C1 segment of cervical spinal cord (tissue), 14 donors: ENCODE measurements at regions not wholly inside any gene's neighbourhood (a gene's known extent, or its start where the extent isn't known, plus 50 kb on each side); places are given as distances from the start of the nearest gene placed in this dataset.

ENCODE experiments used
- DNase-seq, 14 donors: peaks; one replicate each; lab custom pipeline; 2025; lab: John Stamatoyannopoulos, UW

DNA sequence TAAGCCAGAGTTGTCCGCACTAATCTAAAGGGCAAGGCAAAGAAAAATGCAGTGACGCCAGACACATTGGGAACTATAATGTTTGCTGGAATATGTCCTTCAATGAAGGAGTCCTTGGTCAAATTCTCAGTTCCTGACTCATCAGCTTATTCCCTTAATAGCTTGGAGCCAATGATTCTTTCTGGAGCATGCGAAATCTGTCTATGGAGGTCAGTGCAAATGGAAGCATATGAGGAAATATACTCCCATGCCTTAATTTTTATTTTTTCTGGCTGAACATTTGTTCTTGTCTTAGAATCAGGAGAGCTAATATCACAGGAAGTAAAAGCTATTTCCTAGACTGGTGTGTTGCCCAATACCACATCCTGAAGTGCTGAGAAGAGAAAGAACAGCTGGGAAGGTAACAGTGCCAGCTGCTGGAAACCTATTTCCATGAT lies 289.8 kb upstream of the SPRY2 start:
- DNase-seq = no peak

DNA sequence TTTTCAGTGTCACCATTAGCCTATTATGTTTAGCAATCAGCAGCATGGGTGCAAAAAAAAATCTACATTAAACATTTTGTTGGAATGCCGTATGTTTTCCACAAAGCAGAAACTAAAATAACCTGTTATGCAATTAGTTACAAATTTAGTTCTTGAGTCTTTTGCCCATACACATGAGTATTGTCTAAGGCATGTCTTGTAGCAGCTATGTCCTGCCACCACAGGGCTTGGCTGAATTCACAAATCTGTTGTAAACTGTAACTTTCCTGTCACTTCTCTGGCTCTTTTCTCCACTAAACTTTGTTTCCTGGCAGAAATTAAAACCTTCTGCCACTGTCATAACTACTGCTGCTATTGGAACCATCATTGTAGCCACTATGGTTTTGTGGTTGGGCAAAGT lies 277.9 kb upstream of the SPRY2 start:
- DNase-seq = no peak

DNA sequence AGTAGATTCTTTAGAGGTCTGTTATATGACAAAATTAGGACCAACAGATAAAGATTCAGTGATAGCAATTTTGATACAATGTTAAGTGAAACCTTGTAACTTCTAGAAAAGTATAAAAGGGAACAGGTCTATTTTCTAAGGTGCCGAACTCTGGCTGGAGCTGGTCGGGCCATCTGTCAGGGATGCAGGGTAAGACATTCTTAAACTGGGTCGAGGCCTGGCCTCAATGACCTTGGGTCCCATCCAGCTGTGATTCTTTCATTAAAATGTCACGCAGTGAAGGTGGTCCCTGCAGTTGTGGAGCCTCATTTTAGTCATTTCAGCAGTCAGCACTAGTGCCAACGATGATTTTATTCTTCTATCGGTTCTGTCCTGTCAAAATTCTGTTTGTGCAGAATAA lies 271.9 kb upstream of the SPRY2 start:
- peak in 1 of 14 donors; percentile 21 for DNase-seq

DNA sequence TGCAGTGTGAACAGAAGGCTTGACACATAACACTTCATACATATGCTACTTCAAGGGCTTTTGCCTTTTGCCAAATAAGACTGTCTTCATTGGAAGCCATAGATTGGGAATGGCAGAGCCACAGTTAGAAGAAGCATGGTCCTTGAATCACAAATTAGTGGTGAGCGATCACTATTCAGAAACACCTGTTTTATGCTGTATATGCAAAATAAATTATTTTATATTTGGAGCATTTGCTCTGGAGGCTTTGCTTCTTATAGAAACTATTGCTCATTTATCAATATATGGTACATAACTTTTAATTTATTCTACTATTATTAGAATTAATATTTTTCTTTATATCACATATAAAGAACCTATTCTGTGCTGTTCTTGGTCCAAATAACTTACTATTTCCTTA lies 270.4 kb upstream of the SPRY2 start:
- no peak for DNase-seq

DNA sequence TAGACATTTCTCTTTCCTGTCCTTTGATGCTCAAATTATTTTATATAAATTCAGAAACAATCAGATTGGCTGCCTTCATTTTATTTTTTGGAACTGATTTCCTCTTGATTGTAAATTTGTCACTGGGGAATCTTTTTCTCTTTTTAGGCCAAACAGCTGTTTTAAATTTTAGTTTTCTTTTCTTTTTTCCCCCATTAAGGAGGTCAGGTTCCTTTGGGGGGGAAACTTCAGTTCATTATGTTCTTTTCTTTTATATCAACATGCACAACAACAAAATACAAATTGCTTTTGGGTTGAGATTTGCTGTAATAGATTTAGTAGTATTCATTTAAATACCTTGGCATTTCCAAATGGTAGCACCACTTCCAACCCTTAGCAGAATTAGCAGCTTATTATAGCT lies 264.8 kb upstream of the SPRY2 start:
- DNase-seq = no peak

DNA sequence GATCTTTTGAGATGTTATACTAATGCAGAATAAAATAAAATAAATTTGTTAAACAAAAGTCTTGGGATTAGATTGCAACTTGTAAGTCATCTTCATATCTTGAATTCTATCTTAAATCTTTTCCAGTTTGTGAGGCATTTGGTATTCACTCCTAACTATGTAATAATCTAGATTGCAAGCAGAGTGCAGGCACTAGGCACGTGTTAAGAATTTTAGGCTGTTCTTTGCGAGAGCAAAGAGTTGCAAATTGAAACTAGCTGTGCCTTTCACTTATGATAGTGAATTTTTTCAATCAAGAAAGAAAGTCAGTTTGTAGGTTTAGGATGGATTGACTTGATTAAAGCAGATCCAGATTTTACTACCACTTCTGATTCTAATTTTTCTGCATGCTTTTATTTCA lies 264.1 kb upstream of the SPRY2 start:
- no peak for DNase-seq

DNA sequence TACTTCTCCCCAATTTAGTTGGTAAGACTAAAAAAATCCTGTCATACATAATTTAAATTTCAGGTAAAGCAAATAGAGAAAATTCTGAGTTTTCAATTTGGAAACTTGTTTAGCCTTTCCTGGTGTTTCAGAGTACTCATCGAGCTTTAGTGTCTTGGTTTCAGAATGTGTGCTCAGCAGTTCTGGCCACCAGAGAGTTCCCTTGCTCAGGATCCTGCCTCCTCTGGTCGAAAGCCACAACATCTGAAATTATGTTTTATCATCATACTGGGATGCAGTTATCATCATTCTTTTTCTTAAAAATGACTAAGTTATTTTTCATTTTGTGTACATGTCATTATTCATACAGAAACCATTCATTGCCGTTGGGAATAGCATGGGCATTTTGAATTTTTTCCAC lies 263.2 kb upstream of the SPRY2 start:
- no peak for DNase-seq

DNA sequence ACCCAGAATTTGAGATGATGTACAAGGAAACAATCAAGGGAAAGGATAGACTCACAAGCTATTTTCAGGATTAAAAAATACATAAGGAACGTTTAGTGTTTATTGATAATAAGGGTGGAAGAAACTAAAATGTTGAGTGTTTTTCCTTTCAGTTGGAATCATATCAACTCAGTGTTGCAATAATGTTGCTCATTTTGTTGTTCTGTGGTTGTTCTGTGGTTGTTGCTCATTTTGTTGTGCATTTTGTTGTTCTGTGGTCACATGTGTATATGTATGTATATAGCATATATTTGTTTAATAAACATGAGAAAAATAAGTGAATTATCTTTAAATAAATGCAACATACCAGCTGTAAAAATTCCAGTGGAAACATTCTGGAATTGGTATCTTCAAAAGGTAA lies 262.4 kb upstream of the SPRY2 start:
- no peak for DNase-seq

DNA sequence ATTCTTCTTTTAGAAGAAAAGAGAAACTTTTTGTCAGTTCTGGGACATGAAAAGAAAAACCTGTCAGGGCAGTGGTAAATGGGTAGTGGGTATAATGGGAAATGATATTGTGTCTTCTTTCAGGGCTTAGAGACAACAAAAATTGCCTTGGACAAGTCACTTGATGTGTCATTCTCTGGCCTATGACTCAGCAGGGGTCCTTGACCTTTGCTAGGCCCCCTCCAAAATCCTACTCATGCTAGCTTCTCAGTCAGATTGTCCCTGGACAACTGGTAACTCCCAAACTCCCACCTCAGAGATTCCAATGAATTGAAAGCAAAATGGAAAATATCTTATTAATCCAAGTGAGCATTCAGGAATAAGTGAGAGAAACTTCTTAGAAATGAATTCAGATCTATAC lies 258.8 kb upstream of the SPRY2 start:
- DNase-seq = no peak

DNA sequence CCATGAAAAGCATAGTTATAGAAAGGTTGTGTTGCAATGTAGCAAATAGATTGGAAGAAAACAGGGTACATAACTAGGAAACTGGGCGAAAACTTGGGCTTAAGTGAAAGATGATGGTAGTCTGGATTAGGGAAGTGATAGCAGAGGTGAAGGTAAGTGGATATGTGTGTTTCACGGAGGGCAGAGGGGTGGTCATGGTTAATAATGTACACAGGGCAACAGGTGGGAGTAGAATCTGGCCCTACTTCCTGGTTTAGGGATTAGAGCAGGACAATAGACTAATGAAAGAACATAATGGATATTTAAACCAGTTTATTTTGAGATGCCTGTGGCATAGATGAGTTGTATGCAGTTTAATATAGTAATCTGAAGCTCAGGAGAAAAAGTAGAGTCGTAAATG lies 257.3 kb upstream of the SPRY2 start:
- no peak for DNase-seq

DNA sequence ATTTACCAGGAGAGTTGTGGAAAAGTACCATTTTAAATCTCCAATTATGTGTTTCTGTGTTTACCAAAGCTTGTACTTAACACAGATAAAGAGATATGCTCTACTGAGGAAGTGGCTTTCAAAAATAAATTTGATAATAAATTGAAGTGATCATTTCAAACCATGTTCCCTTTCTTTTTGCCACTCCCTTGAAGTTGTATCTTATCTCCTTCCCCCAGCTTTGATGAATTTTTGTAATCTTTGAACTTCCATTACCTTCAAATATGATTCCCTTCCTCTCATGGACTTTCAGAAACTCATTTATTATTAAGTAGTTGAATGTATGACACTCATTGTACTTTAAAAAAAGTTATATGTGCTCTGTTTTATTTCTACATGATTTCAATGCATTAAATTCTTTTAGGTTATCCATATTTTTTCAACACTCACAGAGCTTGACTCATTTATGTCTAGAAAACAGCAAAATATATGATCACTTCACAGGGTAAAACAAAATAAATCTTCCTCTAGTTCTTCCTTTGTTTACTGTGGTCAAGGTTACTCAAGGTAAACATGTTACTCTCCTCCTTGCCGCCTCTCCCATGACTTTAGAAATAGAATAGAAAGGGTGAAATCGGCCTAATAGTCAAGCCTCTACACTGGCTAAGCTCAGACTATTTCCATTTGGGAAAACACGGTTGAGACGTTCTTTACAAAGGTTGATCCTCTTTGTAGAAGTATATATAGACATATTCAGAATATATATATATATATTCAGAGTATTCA lies 251.2 kb upstream of the SPRY2 start:
- no peak for DNase-seq

DNA sequence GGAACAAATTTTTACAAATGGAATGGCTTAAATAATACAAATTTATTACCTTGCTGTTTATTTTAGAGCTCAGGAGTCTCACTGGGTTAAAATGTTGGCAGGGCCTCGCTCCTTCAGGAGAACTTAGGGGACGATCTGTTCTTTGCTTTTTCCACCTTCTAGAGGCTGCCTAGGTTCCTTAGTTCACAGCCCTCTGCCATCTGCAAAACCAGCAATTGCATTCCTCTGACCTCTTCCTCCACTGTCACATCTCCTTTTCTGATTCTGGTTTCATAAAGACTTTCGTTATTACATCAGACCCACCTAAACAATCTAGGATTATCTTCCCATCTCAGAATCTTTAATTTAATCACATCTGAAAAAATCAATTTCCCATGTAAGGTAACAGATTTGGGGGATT lies 249.6 kb upstream of the SPRY2 start:
- no peak for DNase-seq

DNA sequence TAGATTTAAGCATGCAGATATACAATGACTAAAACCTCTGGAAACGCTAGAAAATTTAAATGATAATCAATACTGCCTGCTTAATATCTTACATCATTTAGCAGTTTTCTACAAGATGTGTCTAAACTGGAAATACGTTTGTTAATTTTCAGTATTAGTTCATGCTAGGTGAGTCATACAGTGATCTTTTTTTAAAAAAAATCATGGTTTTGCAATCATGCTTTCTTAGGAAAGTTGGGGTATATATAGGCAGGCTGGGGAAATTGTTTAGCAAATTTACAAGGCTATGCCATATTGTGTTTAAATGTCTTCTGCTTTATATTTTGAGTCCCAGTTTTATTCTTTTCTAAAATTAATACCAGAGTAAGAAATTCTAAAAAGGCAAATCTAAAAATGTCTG lies 245.4 kb upstream of the SPRY2 start:
- no peak for DNase-seq

DNA sequence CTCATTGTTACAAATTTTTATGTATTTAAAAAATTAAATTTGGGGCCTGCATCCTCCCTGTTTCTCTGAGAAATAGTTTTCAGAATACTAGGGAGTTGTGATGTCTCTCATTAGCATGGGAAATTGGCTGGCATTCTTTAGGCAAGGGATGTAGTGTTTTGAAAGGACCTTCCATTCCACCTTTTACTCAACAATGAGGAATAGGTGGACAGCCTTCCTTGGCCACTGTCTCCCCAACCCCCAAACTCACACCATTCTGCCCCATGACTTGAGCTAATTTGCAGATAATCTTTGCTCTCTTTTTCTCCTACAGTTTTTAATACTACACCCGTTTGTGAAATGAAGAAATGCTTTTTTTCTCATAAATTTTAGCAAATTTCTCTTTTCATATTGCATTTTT lies 244.6 kb upstream of the SPRY2 start:
- no peak for DNase-seq

DNA sequence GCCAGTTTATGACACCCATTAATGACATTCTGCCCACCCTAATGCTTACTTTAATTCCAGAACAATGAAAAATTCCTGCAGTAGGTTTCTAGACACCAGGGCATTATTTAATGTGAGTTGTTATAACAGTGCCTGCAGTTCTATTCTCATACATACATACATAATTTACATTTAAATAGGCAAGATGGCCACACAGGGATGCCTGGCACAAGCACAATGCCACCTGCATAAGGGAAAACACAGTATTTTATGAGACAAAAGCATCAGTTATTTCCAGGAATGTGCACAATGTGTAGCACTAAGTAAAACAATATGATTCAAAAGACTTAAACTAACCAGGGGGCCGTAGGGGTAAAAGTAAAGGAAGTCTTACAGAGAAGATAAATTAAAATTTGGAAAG lies 243.9 kb upstream of the SPRY2 start:
- DNase-seq = no peak

DNA sequence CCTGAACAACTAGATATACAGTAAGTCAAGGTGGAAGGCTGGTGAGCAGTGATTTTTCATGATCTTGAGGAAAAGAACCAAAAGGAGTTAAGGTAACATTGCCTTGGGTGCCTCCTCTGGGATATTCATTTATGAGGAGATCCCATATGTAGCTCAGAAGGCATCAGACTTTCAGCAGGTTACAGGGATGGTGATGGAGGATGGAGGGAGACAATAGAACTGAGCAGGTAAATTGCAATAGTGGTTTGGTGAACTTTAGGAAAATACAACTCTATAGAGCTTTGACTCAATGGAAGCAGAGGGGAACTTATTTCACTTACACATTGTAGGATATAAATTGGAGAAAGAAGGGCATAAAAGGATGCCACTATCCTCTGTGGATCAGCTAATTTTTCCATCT lies 243.4 kb upstream of the SPRY2 start:
- DNase-seq = no peak

DNA sequence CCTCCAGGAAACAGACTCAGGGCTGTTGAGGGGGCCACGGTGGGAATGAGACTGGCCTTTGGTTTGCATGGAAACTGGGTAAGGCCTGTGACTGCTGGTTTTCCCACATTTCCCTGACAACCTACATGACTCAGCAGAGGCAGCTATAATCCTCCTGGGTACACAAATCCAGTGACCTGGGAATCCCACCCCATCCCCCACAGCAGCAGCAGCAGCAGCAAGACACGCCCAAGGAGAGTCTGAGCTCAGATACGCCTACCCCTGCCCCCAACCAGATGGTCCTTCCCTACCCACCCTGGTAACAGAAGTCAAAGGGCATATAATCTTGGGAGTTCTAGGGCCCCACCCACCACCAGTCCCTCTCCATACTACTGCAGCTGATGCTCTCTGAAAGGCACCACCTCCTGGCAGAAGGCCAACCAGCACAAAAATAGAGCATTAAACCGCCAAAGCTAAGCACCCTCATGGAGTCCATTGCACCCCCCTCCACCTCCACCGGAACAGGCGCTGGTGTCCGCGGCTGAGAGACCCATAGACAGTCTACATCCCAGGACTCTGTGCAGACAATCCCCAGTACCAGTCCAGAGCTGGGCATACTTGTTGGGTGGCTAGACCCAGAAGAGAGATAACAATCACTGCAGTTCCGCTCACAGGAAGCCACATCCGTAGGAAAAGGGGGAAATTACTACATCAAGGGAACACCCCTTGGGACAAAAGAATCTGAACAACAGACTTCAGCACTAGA lies 237.2 kb upstream of the SPRY2 start:
- no peak for DNase-seq

DNA sequence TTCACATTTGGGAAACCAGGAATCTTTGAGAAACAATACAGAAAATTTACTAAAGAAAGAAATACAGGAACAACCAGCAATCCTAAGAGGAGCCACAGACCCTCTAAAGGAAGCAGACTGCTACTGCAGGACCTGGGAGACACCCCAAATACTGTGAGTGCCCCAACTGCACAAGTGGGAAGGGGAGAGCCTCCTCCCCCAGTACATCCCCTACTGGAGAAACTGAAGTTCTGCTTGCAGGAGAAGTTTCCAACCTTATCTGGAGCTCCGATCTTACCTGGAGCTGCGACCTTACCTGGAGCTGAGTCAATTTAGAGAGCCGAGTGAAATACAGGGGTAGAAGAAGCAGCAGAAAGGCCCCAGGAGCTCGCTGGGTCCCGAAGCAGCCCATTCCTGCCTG lies 236.4 kb upstream of the SPRY2 start:
- no peak for DNase-seq

DNA sequence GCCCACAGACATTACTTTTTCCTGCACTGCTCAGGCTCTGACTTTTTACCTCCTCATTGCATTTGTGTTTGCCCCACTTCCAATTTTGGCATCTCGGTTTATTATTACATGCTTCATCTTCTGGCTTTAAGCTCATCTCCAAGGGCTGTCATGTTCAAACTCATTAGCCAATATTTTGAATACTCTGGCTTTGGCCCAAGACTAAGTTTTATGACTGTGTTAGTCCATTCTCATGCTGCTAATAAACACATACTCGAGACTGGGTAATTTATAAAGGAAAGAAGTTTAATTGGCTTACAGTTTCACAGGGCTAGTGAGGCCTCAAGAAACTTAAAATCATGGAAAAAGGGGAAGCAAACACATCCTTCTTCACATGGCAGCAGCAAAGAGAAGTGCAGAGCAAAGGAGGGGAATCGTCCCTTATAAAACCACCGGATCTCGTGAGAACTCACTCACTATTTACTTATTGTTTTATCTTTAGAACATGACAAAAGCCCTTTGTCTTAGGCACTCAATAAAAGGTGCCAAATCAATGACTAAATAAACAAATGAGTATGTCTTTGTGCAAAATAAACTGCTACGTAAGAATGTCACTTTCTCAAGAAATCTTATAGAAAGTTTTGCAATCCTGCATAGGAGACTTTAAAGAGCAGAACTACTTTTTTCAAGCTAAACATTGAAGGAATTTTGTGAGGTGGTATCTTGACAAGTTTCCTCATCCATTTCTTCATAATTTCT lies 233.4 kb upstream of the SPRY2 start:
- DNase-seq = peak in 1 of 14 donors; percentile 16

DNA sequence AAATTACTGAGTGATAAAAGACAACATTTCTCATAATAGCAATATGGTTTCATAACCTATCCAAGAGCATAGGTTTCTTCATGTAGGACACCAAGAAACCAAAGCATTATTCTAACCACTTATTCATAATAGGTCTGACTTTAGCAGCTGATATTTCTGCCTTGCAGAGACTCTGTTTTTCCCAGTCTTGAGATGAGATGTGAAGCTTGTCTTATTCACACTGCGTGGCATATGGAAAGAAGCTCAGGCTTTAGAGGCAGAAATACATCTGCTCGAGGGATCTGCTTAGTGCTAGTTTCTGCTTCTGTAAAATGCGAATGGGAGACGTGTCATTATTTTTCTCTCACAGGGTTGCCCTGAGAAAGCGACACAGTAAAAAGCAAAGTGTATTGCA lies 232.0 kb upstream of the SPRY2 start:
- DNase-seq = no peak

DNA sequence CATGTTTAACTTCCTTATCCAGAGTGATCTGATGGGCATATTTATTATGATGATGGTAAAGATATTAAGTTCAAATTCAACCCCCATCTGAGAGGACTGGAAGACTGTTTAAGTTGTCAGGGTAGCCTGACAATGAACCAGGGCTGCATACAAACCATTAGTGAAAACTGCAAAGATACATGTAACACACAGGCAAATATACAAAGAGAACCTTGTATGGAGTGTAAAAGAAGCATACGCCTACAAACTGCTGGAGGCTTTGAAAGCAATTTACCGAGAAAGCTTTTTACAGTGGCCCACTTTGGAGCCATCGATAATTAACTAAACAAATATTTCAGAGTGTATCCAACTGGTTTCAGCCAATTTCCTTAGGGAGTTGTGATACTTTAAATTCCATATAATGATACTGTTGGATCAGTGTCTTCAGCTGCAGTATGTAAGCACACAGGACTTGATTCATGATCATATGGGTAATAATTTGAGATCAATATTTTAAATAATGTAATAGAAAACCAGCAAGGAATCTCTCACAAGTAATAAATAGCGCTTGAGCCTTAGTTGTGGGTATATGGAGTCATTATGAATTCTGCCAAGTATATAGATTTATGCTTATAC lies 231.5 kb upstream of the SPRY2 start:
- no peak for DNase-seq
